ENCODE measurements at regions not wholly inside any gene's neighbourhood (a gene's known extent, or its start where the extent isn't known, plus 50 kb on each side); places are given as distances from the start of the nearest gene placed in this dataset.

GRCh38 chr2:8316356-8316755, 365.5 kb upstream of the ID2 start:
- TF ChIP-seq CTCF (conservative IDR thresholded peaks at IDR 0.05; ENCODE audit: low read depth, low read length) (no peak), EZH2 (IDR thresholded peaks at IDR 0.05; ENCODE audit: borderline replicate concordance, low read depth, low read length, poor library complexity, severe bottlenecking) (no peak)
